ENCODE measurements at regions not wholly inside any gene's neighbourhood (a gene's known extent, or its start where the extent isn't known, plus 50 kb on each side); places are given as distances from the start of the nearest gene placed in this dataset.

- POLR2A ChIA-PET: interaction anchor here (0.6 kb wide), 1 partner anchor 1359 kb away, joined by 3 read pairs; no protein-coding TSS in a partner anchor
- CTCF ChIA-PET: no interaction called here
Observed at GRCh38 chr18:77708826-77709506, 459.3 kb downstream of the GALR1 start.

DNA sequence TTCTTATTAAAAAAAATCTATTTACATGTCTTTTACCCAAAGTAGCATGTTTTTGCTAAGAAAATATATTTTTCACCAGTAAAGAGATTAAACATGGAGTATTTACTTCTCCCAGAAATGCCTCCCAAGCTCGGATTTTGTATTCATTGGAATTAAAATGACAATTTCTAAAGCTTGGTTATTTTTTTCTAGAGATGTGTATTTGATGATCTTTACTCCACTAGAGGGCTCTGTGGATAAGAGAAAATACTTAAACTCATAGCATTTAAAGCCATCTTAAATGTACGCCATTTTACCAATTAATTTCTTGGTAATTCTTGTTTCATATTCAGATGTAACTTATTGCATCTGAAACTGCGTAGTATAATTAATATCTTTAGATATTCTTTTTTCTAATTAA is 461.4 kb downstream of the GALR1 start:
- POLR2A ChIA-PET: no interaction called here

DNA sequence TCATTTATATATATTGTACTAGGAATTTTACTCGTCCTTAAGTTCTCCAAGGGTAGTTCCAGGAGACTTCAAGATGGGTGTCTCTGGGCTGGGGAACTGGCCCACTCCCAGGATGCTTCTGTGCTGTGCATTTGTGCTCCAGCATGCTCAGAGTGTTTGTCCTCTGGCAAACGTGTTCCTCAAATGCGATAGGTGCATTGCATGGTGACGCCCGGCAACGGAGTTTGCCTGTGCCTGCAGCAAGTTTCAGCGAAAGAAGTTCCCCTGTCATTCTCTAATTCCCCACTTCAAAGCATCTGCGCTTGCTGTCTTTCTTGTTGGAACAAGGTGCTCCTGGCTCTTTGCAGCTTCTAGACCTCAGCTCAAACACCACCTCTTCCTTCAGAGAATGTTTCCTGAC is 465.1 kb downstream of the GALR1 start:
- ChIA-PET CTCF (no interaction called here), POLR2A (no interaction called here)

More for the DNA sequence above, 461.4 kb downstream of the GALR1 start:
- CTCF ChIA-PET: no interaction called here

- POLR2A ChIA-PET: no interaction called here
- CTCF ChIA-PET: no interaction called here
Observed at GRCh38 chr18:77716282-77716681, 466.6 kb downstream of the GALR1 start.

DNA sequence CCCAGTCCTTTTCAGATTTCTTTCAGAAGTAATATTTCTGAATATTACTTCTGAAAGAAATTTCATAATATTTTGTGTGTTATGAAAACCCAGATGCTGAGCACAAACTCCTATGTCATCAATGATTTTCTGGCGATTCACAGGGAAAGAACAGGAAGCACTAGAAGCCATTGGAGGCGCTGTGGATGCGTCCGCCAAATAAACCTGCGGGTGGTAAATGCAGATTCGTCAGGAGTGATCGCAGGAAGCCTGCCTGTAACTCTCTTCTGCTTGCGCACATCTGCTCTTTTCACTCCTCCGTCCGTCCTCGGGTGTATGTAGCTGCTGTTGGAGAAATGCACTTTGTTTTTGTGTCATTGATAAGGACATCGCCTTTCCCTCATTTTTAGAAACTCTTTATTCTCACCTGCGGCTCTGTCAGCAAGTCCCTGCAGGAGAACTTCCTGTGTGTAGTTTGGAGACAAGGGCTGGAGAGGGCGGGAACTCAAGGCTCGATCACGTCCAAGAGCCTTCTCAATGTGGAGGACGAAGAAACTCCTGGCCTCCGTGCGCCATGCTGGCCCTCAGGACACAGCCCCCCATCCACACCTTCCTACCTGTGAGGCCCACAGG is 483.8 kb downstream of the GALR1 start:
- CTCF ChIA-PET: no interaction called here
- POLR2A ChIA-PET: no interaction called here

DNA sequence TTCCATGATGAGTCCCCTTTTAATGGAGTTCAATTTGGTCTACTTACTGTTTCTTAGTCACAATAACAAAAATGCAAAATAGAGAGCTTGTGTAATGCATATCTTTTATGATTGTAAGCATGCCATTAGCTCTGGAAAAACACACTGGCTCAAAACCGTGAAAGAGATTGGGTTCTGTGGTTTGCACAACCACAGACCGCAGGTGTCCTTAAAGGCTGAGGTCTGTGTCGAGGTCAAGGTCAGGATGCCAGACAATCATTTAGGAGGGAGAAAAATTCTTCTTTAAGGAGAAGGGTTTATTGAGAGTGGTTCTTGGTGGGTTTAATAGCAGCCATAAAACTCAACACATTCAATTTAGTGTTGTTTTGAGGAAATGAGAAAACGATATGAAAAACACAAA is 487.2 kb downstream of the GALR1 start:
- ChIA-PET POLR2A (no interaction called here), CTCF (no interaction called here)

DNA sequence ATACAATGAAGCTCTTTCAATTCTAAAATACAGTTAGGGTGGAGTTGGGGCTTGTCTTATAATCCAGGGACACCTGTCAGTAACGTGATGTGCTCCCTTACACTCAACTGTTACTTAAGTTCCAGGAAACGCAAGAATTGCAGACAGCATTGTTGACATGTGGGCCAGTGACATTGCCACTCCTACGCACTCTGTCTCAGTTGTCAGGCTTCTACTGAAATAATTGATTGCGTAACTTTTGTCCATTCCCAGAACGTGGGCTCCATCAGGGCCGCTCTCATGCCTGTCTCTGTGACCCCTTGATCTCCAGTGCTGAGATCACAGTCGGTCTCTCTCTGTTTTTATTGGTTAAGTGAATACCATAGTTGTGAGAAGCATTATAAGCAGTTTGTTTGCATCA is 487.8 kb downstream of the GALR1 start:
- ChIA-PET POLR2A (no interaction called here), CTCF (no interaction called here)

- ChIA-PET CTCF (interaction anchor here (1.0 kb wide), 1 partner anchor 26 kb away, joined by 3 read pairs; no protein-coding TSS in a partner anchor), POLR2A (no interaction called here)
Observed at GRCh38 chr18:77749089-77749488, 499.4 kb downstream of the GALR1 start.

- POLR2A ChIA-PET: no interaction called here
- CTCF ChIA-PET: interaction anchor here (1.0 kb wide), 1 partner anchor 25 kb away, joined by 3 read pairs; no protein-coding TSS in a partner anchor
Observed at GRCh38 chr18:77750006-77750405, 500.4 kb downstream of the GALR1 start.

GRCh38 chr18:77754475-77755044 is 504.9 kb downstream of the GALR1 start:
- POLR2A ChIA-PET: no interaction called here
- CTCF ChIA-PET: no interaction called here

GRCh38 chr18:77755187-77755586 is 505.5 kb downstream of the GALR1 start:
- ChIA-PET POLR2A (no interaction called here), CTCF (no interaction called here)

DNA sequence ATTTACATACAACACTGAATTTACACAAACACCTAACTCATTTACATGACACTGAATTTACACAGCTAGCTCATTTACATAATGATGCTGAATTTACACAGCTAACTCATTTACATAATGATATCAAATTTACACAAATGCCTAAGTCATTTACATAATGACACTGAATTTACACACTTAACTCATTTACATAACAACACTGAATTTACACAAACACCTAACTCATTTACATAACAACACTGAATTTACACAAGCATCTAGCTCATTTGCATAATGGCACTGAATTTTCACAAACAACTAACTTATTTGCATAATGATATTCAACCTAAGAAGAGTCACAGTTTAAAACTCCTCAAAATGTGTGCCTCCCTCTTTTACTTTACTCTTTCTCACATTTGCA is 511.7 kb downstream of the GALR1 start:
- CTCF ChIA-PET: no interaction called here
- POLR2A ChIA-PET: no interaction called here

- ChIA-PET POLR2A (no interaction called here), CTCF (no interaction called here)
Observed at GRCh38 chr18:77762014-77762413, 512.4 kb downstream of the GALR1 start.

GRCh38 chr18:77762642-77763041 is 513.0 kb downstream of the GALR1 start:
- ChIA-PET POLR2A (no interaction called here), CTCF (no interaction called here)

- ChIA-PET POLR2A (no interaction called here), CTCF (no interaction called here)
Observed at GRCh38 chr18:77763530-77764145, 514.0 kb downstream of the GALR1 start.

DNA sequence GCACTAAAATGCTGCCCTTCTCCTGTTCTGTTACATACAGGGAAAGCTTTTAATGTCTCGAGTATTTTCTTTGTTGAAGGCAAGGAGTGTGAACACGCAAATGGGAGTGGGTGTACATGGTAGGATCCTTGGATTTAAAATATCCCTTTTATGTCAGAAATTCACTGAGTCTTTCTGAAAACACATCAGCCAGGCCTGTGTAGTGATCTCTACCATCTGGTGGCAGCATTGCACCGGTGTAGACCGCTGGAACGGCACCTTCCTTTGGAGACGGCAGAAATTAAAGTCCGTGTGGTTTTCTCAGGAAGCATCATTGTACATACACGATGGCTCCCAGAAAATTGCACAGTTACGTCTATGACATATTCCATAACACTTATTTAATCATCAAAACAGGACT is 515.8 kb downstream of the GALR1 start:
- ChIA-PET POLR2A (no interaction called here), CTCF (no interaction called here)

- POLR2A ChIA-PET: interaction anchor here (0.7 kb wide), 1 partner anchor 14 kb away, joined by 7 read pairs; no protein-coding TSS in a partner anchor
- CTCF ChIA-PET: no interaction called here
Observed at GRCh38 chr18:77766421-77766820, 516.8 kb downstream of the GALR1 start.

DNA sequence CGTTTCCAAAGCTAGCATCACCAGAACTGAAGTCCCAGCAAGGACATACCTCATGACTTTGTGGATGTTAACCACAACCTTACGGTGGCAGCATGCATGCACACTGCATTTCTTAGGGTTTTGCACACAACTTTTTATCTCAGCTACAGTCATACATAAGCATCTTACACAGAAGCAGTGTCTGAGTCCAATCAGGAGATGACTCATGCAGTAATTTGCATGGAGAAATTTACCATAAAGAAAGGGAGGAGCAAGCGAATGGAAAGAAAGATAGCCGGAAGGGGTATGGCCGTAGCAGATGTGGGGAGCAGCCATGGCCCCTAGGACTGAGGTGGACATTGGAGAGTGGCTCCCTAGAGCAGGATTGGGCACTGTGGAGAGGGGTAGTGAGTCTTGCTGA is 522.5 kb downstream of the GALR1 start:
- POLR2A ChIA-PET: no interaction called here
- CTCF ChIA-PET: no interaction called here

GRCh38 chr18:77776104-77776503 is 526.5 kb downstream of the GALR1 start:
- CTCF ChIA-PET: no interaction called here

DNA sequence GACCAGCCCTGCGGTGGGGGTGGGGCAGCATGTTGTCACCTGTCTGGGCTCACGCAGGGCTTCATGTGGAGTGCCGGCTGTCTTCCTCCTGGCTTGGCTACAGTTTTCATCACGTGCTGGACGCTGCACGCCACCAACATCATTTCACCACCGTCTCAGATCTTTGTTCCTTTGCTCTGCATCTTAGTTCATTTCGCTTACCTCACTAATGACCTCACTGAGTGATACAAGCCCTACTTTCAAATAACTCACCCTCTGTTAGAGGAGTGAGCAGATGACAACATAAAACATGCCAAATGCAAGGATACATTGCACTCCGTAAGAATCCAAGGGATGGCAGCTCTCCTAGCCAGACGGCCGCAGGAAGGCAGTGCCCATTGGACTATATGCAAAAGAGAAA is 527.5 kb downstream of the GALR1 start:
- CTCF ChIA-PET: no interaction called here
- POLR2A ChIA-PET: no interaction called here

More at GRCh38 chr18:77776104-77776503, 526.5 kb downstream of the GALR1 start:
- POLR2A ChIA-PET: no interaction called here

- ChIA-PET CTCF (no interaction called here), POLR2A (no interaction called here)
Observed at GRCh38 chr18:77784759-77785379, 535.2 kb downstream of the GALR1 start.
